Testis (tissue), 2 donors: ENCODE measurements at regions not wholly inside any gene's neighbourhood (a gene's known extent, or its start where the extent isn't known, plus 50 kb on each side); places are given as distances from the start of the nearest gene placed in this dataset.

Source experiments
- POLR2A ChIP-seq: fragments of 450-650 bp; IDR thresholded peaks from one replicate; pipeline ENCODE4 v1.6.1; 2017; ENCODE audit warnings: antibody characterized with exemption, mild to moderate bottlenecking, moderate library complexity
- TF ChIP-seq, protein P1 (sequence below), 3 experiments: fragments of 450-650 bp in 2 of 3; fragments of 200-600 bp in 1 of 3; sonication (generic) in 1 of 3; IDR thresholded peaks; one replicate each; pipeline ENCODE4 v1.5.1; 2016 to 2019; ENCODE audit warnings: antibody characterized with exemption in 3 of 3, mild to moderate bottlenecking in 2 of 3, moderate library complexity in 1 of 3

DNA sequence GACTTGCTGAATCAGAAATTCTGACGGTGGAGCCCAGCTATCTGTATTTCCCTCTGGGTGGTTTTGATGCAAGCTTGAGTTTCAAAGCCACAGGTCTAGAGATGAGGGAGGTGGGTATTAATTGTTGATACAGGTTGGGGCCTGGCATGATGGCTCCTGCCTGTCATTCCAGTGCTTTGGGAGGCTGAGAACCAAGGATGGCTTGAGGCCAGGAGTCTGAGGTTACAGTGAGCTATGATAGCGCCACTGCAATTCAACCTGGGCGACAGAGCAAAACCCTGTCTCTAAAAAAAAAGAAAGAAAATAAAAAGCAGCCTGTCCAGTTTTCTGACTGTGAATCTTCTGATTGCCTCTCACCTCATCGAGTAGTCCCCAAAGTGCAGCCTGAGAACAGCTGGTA is 184.8 kb upstream of the SASH1 start:
- TF ChIP-seq POLR2A = no peak
- TF ChIP-seq, protein P1, sequence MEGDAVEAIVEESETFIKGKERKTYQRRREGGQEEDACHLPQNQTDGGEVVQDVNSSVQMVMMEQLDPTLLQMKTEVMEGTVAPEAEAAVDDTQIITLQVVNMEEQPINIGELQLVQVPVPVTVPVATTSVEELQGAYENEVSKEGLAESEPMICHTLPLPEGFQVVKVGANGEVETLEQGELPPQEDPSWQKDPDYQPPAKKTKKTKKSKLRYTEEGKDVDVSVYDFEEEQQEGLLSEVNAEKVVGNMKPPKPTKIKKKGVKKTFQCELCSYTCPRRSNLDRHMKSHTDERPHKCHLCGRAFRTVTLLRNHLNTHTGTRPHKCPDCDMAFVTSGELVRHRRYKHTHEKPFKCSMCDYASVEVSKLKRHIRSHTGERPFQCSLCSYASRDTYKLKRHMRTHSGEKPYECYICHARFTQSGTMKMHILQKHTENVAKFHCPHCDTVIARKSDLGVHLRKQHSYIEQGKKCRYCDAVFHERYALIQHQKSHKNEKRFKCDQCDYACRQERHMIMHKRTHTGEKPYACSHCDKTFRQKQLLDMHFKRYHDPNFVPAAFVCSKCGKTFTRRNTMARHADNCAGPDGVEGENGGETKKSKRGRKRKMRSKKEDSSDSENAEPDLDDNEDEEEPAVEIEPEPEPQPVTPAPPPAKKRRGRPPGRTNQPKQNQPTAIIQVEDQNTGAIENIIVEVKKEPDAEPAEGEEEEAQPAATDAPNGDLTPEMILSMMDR (IDR thresholded peaks at IDR 0.05) = no peak
